ENCODE measurements at regions not wholly inside any gene's neighbourhood (a gene's known extent, or its start where the extent isn't known, plus 50 kb on each side); places are given as distances from the start of the nearest gene placed in this dataset.

DNA sequence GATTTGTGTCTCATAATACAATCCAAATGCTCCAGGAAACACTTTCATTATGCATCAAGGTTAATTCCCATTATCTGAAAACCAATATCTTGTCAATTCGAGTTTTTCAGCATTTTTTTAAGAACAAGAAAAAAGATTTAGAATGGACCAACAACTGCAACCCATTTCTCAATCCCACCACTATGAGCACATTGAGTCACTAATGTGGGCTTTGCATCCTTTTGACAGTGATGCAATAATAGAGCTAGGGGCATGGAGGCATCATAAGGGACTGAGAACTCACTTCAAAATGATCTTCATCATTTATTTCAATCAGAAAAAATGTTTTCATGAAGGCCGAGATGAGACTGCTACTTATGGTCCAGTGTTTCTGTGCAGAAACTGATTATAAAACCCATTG lies 74.8 kb upstream of the DEFB112 start:
- no peak overlapping the region for H4K5ac ChIP-seq (ENCODE audit: low read depth, low read length)
- no CpG with 5 or more reads among the region's 2 CpGs for WGBS, 2 experiments (ENCODE audit: extremely low coverage in 2 of 2, insufficient read length in 1 of 2)
- H3K79me1 ChIP-seq (ENCODE audit: low read depth in 1 of 2, low read length in 2 of 2): no peaks in the 10 kb centered on the region
- H3K14ac ChIP-seq (replicated peaks; ENCODE audit: low read depth, low read length): no peak overlapping the region
- H3K27ac ChIP-seq (ENCODE audit: insufficient read depth, low read length): no peak overlapping the region
- TF ChIP-seq CEBPB (IDR thresholded peaks at IDR 0.05; ENCODE audit: low read depth, low read length): peak; percentile 42; the same call in 1 of the 2 replicates
- TF ChIP-seq BHLHE40 (IDR thresholded peaks at IDR 0.05; ENCODE audit: low read depth, low read length): no peak
- ChIA-PET CTCF (no interaction called here), POLR2A (ENCODE audit: unreplicated experiment) (no interaction called here)
- H3K9me1 ChIP-seq (ENCODE audit: insufficient read depth, low read length): no peaks in the 10 kb centered on the region
- H3K4ac ChIP-seq (ENCODE audit: low read depth, low read length): no peak overlapping the region
- no peak overlapping the region for H2AK9ac ChIP-seq (replicated peaks; ENCODE audit: low read depth, low read length, poor library complexity)
- H2AFZ ChIP-seq (replicated peaks; ENCODE audit: low read length, poor library complexity): no peak overlapping the region
- no peak overlapping the region for H2AK5ac ChIP-seq (ENCODE audit: low read depth, low read length)
- H3K4me2 ChIP-seq (ENCODE audit: low read depth, low read length): no peak overlapping the region
- no peaks in the 10 kb centered on the region for H3K9me3 ChIP-seq (ENCODE audit: control insufficient read depth, insufficient read depth, low read length)
- H2BK15ac ChIP-seq (ENCODE audit: low read depth, low read length): no peak overlapping the region
- H2BK20ac ChIP-seq (ENCODE audit: low read depth, low read length): no peak overlapping the region
- no peak overlapping the region for H3K9ac ChIP-seq (ENCODE audit: low read depth, low read length)
- ATAC-seq (ENCODE audit: low read depth) (no peak), DNase-seq (no peak)
- H2BK120ac ChIP-seq (ENCODE audit: low read depth, low read length): no peak overlapping the region
- BruUV-seq (replicated peaks): no TSS peak
- H3K56ac ChIP-seq (ENCODE audit: extremely low read depth, insufficient read depth, low read length): no peak overlapping the region
- H3K4me1 ChIP-seq (ENCODE audit: control insufficient read depth, insufficient read depth, low read length): no peaks in the 10 kb centered on the region
- intact Hi-C loops (cut with micrococcal nuclease): loop anchor here (10.0 kb wide), 1 partner anchor 1900 kb away; no protein-coding TSS in a partner anchor
- no peak overlapping the region for H3K18ac ChIP-seq (ENCODE audit: low read depth, low read length)
- dilution Hi-C loops (cut with HindIII; ENCODE audit: low sequenced_read_pairs, unreplicated experiment): no loop called here
- H3K23ac ChIP-seq (ENCODE audit: low read depth, low read length): no peak overlapping the region
- in situ Hi-C loops (cut with MboI; ENCODE audit: low sequenced_read_pairs): no loop called here
- H2BK5ac ChIP-seq (ENCODE audit: low read depth, low read length, poor library complexity, severe bottlenecking): no peak overlapping the region
- no peak overlapping the region for H4K91ac ChIP-seq (ENCODE audit: insufficient read depth, low read depth, low read length)
- no peak overlapping the region for H3K4me3 ChIP-seq (ENCODE audit: insufficient read depth, low read depth, low read length)
- no peak overlapping the region for H4K8ac ChIP-seq (ENCODE audit: low read depth in 2 of 2, low read length in 2 of 2)
- no peaks in the 10 kb centered on the region for H4K20me1 ChIP-seq (ENCODE audit: insufficient read depth, low read length)
- H3K27me3 ChIP-seq (ENCODE audit: control insufficient read depth, insufficient read depth, low read length): no peaks in the 10 kb centered on the region
- H3K36me3 ChIP-seq (ENCODE audit: control insufficient read depth, insufficient read depth, low read length): no peaks in the 10 kb centered on the region
